NCI-H510A treated with DMSO at 0.1 percent for 48 hours (cell line): ENCODE measurements at regions not wholly inside any gene's neighbourhood (a gene's known extent, or its start where the extent isn't known, plus 50 kb on each side); places are given as distances from the start of the nearest gene placed in this dataset.
A peak's percentile ranks its signal among the peaks of the same experiment; 100 is the strongest.
"Not testable (repeated sequence)": the region's sequence is repeated elsewhere in the genome, so short reads cannot be mapped to it uniquely, and the experiment has no call there.

Experiments used
- DNase-seq: peaks from one replicate; lab custom pipeline; 2025; lab: John Stamatoyannopoulos, UW

- no peak for DNase-seq
These were observed 78.2 kb upstream of the TRPM1 start for GRCh38 chr15:31179693-31180092.

- DNase-seq: no peak
These were observed 91.8 kb upstream of the TRPM1 start for GRCh38 chr15:31193291-31193690.

- DNase-seq: no peak
These were observed 94.3 kb upstream of the TRPM1 start for GRCh38 chr15:31195871-31196270.

GRCh38 chr15:31197497-31198414, 96.2 kb upstream of the TRPM1 start:
- peak; percentile 5 for DNase-seq

- no peak for DNase-seq
These were observed 99.2 kb upstream of the TRPM1 start for GRCh38 chr15:31200735-31201151.

- no peak for DNase-seq
These were observed 101.4 kb upstream of the TRPM1 start for GRCh38 chr15:31202953-31203352.

GRCh38 chr15:31203999-31204398, 102.5 kb upstream of the TRPM1 start:
- DNase-seq: no peak

GRCh38 chr15:31206386-31207181, 105.1 kb upstream of the TRPM1 start:
- DNase-seq: no peak

- DNase-seq: no peak
These were observed 105.7 kb upstream of the TRPM1 start for GRCh38 chr15:31207246-31207645.

GRCh38 chr15:31207861-31208260, 106.3 kb upstream of the TRPM1 start:
- not testable (repeated sequence) for DNase-seq

- DNase-seq: no peak
These were observed 107.3 kb upstream of the TRPM1 start for GRCh38 chr15:31208817-31209216.

- DNase-seq: no peak
These were observed 109.8 kb upstream of the TRPM1 start for GRCh38 chr15:31211353-31211752.

- DNase-seq: no peak
These were observed 111.0 kb upstream of the TRPM1 start for GRCh38 chr15:31212326-31213080.

GRCh38 chr15:31214158-31214863, 112.3 kb upstream of the KLF13 start:
- DNase-seq: no peak

- DNase-seq: no peak
These were observed 111.7 kb upstream of the KLF13 start for GRCh38 chr15:31214864-31215489.

GRCh38 chr15:31215490-31216214, 111.0 kb upstream of the KLF13 start:
- peak; percentile 48 for DNase-seq

GRCh38 chr15:31216215-31216911, 110.3 kb upstream of the KLF13 start:
- DNase-seq: peak; percentile 63

- DNase-seq: no peak
These were observed 109.6 kb upstream of the KLF13 start for GRCh38 chr15:31217067-31217466.

GRCh38 chr15:31217566-31218270, 108.9 kb upstream of the KLF13 start:
- DNase-seq: no peak
